ENCODE measurements at regions not wholly inside any gene's neighbourhood (a gene's known extent, or its start where the extent isn't known, plus 50 kb on each side); places are given as distances from the start of the nearest gene placed in this dataset.

DNA sequence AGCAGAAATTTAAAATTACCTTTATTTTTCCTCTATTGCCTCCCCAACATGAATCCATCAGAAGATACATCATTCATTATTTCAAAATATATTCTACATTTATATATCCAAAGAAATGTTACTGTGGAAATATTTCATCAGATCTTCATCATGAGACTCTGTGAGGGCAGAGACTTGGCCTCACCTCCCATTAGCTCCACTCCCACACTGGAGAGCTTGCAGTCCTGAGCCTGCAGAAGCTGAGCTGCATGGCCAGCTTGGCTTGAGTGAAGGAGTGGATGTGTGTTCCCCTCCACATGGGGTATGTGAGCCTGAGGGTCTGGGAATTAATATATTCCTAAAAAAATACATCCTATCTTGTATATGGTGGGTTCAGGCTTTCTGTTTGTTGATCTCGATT lies 961.9 kb downstream of the TMEM121 start:
- ATAC-seq (no peak), DNase-seq (ENCODE audit: low spot score) (no peak)
- TF ChIP-seq STAT1 (IDR thresholded peaks at IDR 0.05; ENCODE audit: unreplicated experiment) (no peak), CREB1 (CRISPR knock-in tag; IDR thresholded peaks at IDR 0.05; ENCODE audit: low read depth) (no peak), JUNB (IDR thresholded peaks at IDR 0.05; ENCODE audit: unreplicated experiment) (no peak), POLR2AphosphoS5 (IDR thresholded peaks at IDR 0.05; ENCODE audit: low read depth) (no peak), EZH2 (IDR thresholded peaks at IDR 0.05; ENCODE audit: low read depth, unreplicated experiment) (no peak), ZNF114 (CRISPR knock-in tag; IDR thresholded peaks at IDR 0.05) (no peak), NANOG (IDR thresholded peaks at IDR 0.05; ENCODE audit: borderline replicate concordance) (no peak), EZH2phosphoT487 (IDR thresholded peaks at IDR 0.05; ENCODE audit: unreplicated experiment) (no peak), ZNF331 (CRISPR knock-in tag; IDR thresholded peaks at IDR 0.05; ENCODE audit: low read depth) (no peak)
- TF ChIP-seq, protein P1, sequence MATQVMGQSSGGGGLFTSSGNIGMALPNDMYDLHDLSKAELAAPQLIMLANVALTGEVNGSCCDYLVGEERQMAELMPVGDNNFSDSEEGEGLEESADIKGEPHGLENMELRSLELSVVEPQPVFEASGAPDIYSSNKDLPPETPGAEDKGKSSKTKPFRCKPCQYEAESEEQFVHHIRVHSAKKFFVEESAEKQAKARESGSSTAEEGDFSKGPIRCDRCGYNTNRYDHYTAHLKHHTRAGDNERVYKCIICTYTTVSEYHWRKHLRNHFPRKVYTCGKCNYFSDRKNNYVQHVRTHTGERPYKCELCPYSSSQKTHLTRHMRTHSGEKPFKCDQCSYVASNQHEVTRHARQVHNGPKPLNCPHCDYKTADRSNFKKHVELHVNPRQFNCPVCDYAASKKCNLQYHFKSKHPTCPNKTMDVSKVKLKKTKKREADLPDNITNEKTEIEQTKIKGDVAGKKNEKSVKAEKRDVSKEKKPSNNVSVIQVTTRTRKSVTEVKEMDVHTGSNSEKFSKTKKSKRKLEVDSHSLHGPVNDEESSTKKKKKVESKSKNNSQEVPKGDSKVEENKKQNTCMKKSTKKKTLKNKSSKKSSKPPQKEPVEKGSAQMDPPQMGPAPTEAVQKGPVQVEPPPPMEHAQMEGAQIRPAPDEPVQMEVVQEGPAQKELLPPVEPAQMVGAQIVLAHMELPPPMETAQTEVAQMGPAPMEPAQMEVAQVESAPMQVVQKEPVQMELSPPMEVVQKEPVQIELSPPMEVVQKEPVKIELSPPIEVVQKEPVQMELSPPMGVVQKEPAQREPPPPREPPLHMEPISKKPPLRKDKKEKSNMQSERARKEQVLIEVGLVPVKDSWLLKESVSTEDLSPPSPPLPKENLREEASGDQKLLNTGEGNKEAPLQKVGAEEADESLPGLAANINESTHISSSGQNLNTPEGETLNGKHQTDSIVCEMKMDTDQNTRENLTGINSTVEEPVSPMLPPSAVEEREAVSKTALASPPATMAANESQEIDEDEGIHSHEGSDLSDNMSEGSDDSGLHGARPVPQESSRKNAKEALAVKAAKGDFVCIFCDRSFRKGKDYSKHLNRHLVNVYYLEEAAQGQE (IDR thresholded peaks at IDR 0.05; ENCODE audit: unreplicated experiment) = no peak
- TF ChIP-seq, protein P2, sequence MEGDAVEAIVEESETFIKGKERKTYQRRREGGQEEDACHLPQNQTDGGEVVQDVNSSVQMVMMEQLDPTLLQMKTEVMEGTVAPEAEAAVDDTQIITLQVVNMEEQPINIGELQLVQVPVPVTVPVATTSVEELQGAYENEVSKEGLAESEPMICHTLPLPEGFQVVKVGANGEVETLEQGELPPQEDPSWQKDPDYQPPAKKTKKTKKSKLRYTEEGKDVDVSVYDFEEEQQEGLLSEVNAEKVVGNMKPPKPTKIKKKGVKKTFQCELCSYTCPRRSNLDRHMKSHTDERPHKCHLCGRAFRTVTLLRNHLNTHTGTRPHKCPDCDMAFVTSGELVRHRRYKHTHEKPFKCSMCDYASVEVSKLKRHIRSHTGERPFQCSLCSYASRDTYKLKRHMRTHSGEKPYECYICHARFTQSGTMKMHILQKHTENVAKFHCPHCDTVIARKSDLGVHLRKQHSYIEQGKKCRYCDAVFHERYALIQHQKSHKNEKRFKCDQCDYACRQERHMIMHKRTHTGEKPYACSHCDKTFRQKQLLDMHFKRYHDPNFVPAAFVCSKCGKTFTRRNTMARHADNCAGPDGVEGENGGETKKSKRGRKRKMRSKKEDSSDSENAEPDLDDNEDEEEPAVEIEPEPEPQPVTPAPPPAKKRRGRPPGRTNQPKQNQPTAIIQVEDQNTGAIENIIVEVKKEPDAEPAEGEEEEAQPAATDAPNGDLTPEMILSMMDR (conservative IDR thresholded peaks at IDR 0.05; ENCODE audit: low read depth in 2 of 2) = no peak
- TF ChIP-seq, protein P3, sequence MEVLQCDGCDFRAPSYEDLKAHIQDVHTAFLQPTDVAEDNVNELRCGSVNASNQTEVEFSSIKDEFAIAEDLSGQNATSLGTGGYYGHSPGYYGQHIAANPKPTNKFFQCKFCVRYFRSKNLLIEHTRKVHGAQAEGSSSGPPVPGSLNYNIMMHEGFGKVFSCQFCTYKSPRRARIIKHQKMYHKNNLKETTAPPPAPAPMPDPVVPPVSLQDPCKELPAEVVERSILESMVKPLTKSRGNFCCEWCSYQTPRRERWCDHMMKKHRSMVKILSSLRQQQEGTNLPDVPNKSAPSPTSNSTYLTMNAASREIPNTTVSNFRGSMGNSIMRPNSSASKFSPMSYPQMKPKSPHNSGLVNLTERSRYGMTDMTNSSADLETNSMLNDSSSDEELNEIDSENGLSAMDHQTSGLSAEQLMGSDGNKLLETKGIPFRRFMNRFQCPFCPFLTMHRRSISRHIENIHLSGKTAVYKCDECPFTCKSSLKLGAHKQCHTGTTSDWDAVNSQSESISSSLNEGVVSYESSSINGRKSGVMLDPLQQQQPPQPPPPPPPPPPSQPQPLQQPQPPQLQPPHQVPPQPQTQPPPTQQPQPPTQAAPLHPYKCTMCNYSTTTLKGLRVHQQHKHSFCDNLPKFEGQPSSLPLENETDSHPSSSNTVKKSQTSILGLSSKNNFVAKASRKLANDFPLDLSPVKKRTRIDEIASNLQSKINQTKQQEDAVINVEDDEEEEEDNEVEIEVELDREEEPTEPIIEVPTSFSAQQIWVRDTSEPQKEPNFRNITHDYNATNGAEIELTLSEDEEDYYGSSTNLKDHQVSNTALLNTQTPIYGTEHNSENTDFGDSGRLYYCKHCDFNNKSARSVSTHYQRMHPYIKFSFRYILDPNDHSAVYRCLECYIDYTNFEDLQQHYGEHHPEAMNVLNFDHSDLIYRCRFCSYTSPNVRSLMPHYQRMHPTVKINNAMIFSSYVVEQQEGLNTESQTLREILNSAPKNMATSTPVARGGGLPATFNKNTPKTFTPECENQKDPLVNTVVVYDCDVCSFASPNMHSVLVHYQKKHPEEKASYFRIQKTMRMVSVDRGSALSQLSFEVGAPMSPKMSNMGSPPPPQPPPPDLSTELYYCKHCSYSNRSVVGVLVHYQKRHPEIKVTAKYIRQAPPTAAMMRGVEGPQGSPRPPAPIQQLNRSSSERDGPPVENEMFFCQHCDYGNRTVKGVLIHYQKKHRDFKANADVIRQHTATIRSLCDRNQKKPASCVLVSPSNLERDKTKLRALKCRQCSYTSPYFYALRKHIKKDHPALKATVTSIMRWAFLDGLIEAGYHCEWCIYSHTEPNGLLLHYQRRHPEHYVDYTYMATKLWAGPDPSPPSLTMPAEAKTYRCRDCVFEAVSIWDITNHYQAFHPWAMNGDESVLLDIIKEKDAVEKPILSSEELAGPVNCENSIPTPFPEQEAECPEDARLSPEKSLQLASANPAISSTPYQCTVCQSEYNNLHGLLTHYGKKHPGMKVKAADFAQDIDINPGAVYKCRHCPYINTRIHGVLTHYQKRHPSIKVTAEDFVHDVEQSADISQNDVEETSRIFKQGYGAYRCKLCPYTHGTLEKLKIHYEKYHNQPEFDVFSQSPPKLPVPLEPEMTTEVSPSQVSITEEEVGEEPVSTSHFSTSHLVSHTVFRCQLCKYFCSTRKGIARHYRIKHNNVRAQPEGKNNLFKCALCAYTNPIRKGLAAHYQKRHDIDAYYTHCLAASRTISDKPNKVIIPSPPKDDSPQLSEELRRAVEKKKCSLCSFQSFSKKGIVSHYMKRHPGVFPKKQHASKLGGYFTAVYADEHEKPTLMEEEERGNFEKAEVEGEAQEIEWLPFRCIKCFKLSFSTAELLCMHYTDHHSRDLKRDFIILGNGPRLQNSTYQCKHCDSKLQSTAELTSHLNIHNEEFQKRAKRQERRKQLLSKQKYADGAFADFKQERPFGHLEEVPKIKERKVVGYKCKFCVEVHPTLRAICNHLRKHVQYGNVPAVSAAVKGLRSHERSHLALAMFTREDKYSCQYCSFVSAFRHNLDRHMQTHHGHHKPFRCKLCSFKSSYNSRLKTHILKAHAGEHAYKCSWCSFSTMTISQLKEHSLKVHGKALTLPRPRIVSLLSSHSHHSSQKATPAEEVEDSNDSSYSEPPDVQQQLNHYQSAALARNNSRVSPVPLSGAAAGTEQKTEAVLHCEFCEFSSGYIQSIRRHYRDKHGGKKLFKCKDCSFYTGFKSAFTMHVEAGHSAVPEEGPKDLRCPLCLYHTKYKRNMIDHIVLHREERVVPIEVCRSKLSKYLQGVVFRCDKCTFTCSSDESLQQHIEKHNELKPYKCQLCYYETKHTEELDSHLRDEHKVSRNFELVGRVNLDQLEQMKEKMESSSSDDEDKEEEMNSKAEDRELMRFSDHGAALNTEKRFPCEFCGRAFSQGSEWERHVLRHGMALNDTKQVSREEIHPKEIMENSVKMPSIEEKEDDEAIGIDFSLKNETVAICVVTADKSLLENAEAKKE (CRISPR knock-in tag; IDR thresholded peaks at IDR 0.05) = no peak
- TF ChIP-seq, protein P4, sequence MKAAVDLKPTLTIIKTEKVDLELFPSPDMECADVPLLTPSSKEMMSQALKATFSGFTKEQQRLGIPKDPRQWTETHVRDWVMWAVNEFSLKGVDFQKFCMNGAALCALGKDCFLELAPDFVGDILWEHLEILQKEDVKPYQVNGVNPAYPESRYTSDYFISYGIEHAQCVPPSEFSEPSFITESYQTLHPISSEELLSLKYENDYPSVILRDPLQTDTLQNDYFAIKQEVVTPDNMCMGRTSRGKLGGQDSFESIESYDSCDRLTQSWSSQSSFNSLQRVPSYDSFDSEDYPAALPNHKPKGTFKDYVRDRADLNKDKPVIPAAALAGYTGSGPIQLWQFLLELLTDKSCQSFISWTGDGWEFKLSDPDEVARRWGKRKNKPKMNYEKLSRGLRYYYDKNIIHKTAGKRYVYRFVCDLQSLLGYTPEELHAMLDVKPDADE (IDR thresholded peaks at IDR 0.05) = no peak
- Histone ChIP-seq H3K9me2 (ENCODE audit: insufficient read depth) (no peaks in the 10 kb centered on the region), H3K4me1 (ENCODE audit: insufficient read depth) (no peaks in the 10 kb centered on the region), H3K27ac (ENCODE audit: low read depth) (no peak overlapping the region), H4K20me1 (replicated peaks; ENCODE audit: insufficient read depth) (no peaks in the 10 kb centered on the region), H3K4me2 (no peak overlapping the region), H3K36me3 (ENCODE audit: insufficient read depth) (peaks cover 8% of the 10 kb centered on the region), H3K79me2 (replicated peaks; ENCODE audit: insufficient read depth) (no peaks in the 10 kb centered on the region), H3F3A (replicated peaks; ENCODE audit: low read depth) (no peaks in the 10 kb centered on the region), H3K27me3 (ENCODE audit: insufficient read depth) (no peaks in the 10 kb centered on the region), H2AFZ (no peak overlapping the region), H3K4me3 (no peak overlapping the region)
- Mint-ChIP-seq H3K27ac (no peak overlapping the region), H3K36me3 (ENCODE audit: low read depth) (peaks cover 20% of the 10 kb centered on the region; the same call in 2 of the 3 replicates), H3K9me3 (peaks cover 76% of the 10 kb centered on the region), H3K4me1 (no peaks in the 10 kb centered on the region), H3K4me3 (no peak overlapping the region), H3K27me3 (ENCODE audit: insufficient read depth, low read depth, poor library complexity) (peaks cover 2% of the 10 kb centered on the region)
